NT2/D1 (cell line): ENCODE measurements at regions not wholly inside any gene's neighbourhood (a gene's known extent, or its start where the extent isn't known, plus 50 kb on each side); places are given as distances from the start of the nearest gene placed in this dataset.

Experiments
- YY1 ChIP-seq: IDR thresholded peaks from 2 replicates; pipeline ENCODE4 v1.6.1; 2011; ENCODE audit not compliant: insufficient read length, insufficient read depth
- ZNF274 ChIP-seq: IDR thresholded peaks from 2 replicates; pipeline ENCODE4 v1.6.1; 2011; ENCODE audit warnings: mild to moderate bottlenecking, low read depth, low read length

DNA sequence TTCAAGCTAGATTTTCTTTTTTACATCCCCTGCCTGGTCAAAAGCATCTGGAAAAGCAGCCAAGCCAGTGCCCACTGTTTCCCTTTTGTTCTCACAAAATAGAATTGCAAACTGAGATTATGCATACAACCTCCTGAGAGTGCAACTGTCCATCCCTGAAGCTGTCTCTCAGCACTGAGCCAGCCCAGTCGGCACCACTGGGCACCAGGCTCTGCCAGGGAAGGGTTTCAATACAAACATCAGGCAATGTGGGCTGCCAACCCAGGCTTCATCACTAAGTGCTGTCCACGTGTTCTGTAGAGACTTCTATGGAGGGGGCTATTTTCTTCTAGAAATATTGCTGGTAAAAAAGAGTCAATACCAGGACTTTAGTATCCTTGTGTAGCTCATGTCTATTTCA is 356.3 kb upstream of the TBL1XR1 start:
- TF ChIP-seq ZNF274 (no peak), YY1 (no peak)
